Parathyroid adenoma (tissue), 2 donors: ENCODE measurements at regions not wholly inside any gene's neighbourhood (a gene's known extent, or its start where the extent isn't known, plus 50 kb on each side); places are given as distances from the start of the nearest gene placed in this dataset.

Source experiments
- H2AFZ ChIP-seq: fragments of 300-600 bp; sonication (generic); one replicate; pipeline ENCODE4 v1.7.0; 2017; ENCODE audit warnings: antibody characterized with exemption, mild to moderate bottlenecking
- H3K27ac ChIP-seq: fragments of 300-600 bp; sonication (generic); one replicate; pipeline ENCODE4 v1.7.0; 2017
- H3K27me3 ChIP-seq: fragments of 300-600 bp; sonication (generic); one replicate; pipeline ENCODE4 v1.7.0; 2017; ENCODE audit warnings: low read length; ENCODE audit not compliant: control insufficient read depth, insufficient read depth
- H3K36me3 ChIP-seq: fragments of 300-600 bp; sonication (generic); one replicate; pipeline ENCODE4 v1.7.0; 2017; ENCODE audit warnings: low read length; ENCODE audit not compliant: control insufficient read depth, insufficient read depth
- H3K4me1 ChIP-seq: fragments of 300-600 bp; sonication (generic); one replicate; pipeline ENCODE4 v1.7.0; 2017; ENCODE audit warnings: control low read depth
- H3K4me2 ChIP-seq: fragments of 300-600 bp; sonication (generic); one replicate; pipeline ENCODE4 v1.7.0; 2017; ENCODE audit warnings: low read length
- H3K4me3 ChIP-seq: fragments of 300-600 bp; sonication (generic); one replicate; pipeline ENCODE4 v1.7.0; 2017; ENCODE audit warnings: low read depth, low read length
- H3K79me2 ChIP-seq: fragments of 300-600 bp; sonication (generic); one replicate; pipeline ENCODE4 v1.7.0; 2017; ENCODE audit warnings: control low read depth
- H3K9ac ChIP-seq: fragments of 300-600 bp; sonication (generic); one replicate; pipeline ENCODE4 v1.7.0; 2017; ENCODE audit warnings: mild to moderate bottlenecking
- H3K9me3 ChIP-seq: fragments of 300-600 bp; sonication (generic); one replicate; pipeline ENCODE4 v1.7.0; 2017; ENCODE audit warnings: low read length; ENCODE audit not compliant: control insufficient read depth
- CTCF ChIP-seq: fragments of 300-600 bp; sonication (generic); IDR thresholded peaks from one replicate; pipeline ENCODE4 v1.7.0; 2017; ENCODE audit warnings: antibody characterized with exemption, mild to moderate bottlenecking
- donor health status: primary hyperparathyroidism.

GRCh38 chr3:3288255-3288654, 108.8 kb upstream of the CRBN start:
- Histone ChIP-seq H3K4me3 (no peak overlapping the region), H3K79me2 (no peaks in the 10 kb centered on the region), H3K9ac (no peak overlapping the region), H3K27me3 (no peaks in the 10 kb centered on the region), H3K4me1 (no peaks in the 10 kb centered on the region), H3K36me3 (no peaks in the 10 kb centered on the region), H2AFZ (no peak overlapping the region), H3K4me2 (no peak overlapping the region), H3K27ac (no peak overlapping the region), H3K9me3 (no peaks in the 10 kb centered on the region)
- TF ChIP-seq CTCF: no peak

GRCh38 chr3:3286014-3286413, 106.5 kb upstream of the CRBN start:
- no peaks in the 10 kb centered on the region for H3K27me3 ChIP-seq
- no peaks in the 10 kb centered on the region for H3K9me3 ChIP-seq
- H3K4me3 ChIP-seq: no peak overlapping the region
- no peak overlapping the region for H3K27ac ChIP-seq
- H2AFZ ChIP-seq: no peak overlapping the region
- no peaks in the 10 kb centered on the region for H3K36me3 ChIP-seq
- H3K79me2 ChIP-seq: no peaks in the 10 kb centered on the region
- H3K9ac ChIP-seq: no peak overlapping the region
- no peaks in the 10 kb centered on the region for H3K4me1 ChIP-seq
- TF ChIP-seq CTCF: no peak
- H3K4me2 ChIP-seq: no peak overlapping the region

- Histone ChIP-seq H3K4me2 (no peak overlapping the region), H3K27ac (no peak overlapping the region), H3K79me2 (no peaks in the 10 kb centered on the region), H2AFZ (no peak overlapping the region), H3K4me3 (no peak overlapping the region), H3K9ac (no peak overlapping the region), H3K9me3 (no peaks in the 10 kb centered on the region), H3K27me3 (no peaks in the 10 kb centered on the region), H3K36me3 (no peaks in the 10 kb centered on the region), H3K4me1 (no peaks in the 10 kb centered on the region)
- no peak for TF ChIP-seq CTCF
Observed at GRCh38 chr3:3281024-3281423, 101.5 kb upstream of the CRBN start.

- Histone ChIP-seq H3K4me1 (no peaks in the 10 kb centered on the region), H3K27ac (no peak overlapping the region), H3K36me3 (no peaks in the 10 kb centered on the region), H3K4me3 (no peak overlapping the region), H3K9me3 (no peaks in the 10 kb centered on the region), H2AFZ (no peak overlapping the region), H3K9ac (no peak overlapping the region), H3K79me2 (no peaks in the 10 kb centered on the region), H3K27me3 (no peaks in the 10 kb centered on the region), H3K4me2 (no peak overlapping the region)
- TF ChIP-seq CTCF: no peak
Observed at GRCh38 chr3:3280396-3280795, 100.9 kb upstream of the CRBN start.

- TF ChIP-seq CTCF: no peak
- H3K27ac ChIP-seq: no peak overlapping the region
- H3K4me3 ChIP-seq: no peak overlapping the region
- no peaks in the 10 kb centered on the region for H3K36me3 ChIP-seq
- no peak overlapping the region for H3K9ac ChIP-seq
- H3K9me3 ChIP-seq: no peaks in the 10 kb centered on the region
- no peaks in the 10 kb centered on the region for H3K27me3 ChIP-seq
- no peaks in the 10 kb centered on the region for H3K79me2 ChIP-seq
- no peak overlapping the region for H3K4me2 ChIP-seq
- H2AFZ ChIP-seq: no peak overlapping the region
- no peaks in the 10 kb centered on the region for H3K4me1 ChIP-seq
Observed at GRCh38 chr3:3278073-3278472, 98.6 kb upstream of the CRBN start.
